ENCODE measurements at regions not wholly inside any gene's neighbourhood (a gene's known extent, or its start where the extent isn't known, plus 50 kb on each side); places are given as distances from the start of the nearest gene placed in this dataset.

GRCh38 chrY:15404551-15404950, 880.2 kb downstream of the NLGN4Y start:
- Histone ChIP-seq H3K4me1 (ENCODE audit: control insufficient read depth, insufficient read depth, low read length, poor library complexity, severe bottlenecking) (no peaks in the 10 kb centered on the region), H3K27me3 (ENCODE audit: control insufficient read depth, insufficient read depth, low read length) (no peaks in the 10 kb centered on the region), H3K36me3 (ENCODE audit: control insufficient read depth, insufficient read depth, low read length) (no peaks in the 10 kb centered on the region), H3K4me3 (ENCODE audit: low read depth, low read length) (no peak overlapping the region), H3K9me3 (ENCODE audit: control insufficient read depth in 2 of 2, low read length in 2 of 2) (no peaks in the 10 kb centered on the region), H3K27ac (ENCODE audit: insufficient read depth, low read length, poor library complexity, severe bottlenecking) (no peak overlapping the region)
- Mint-ChIP-seq H3K4me3 (no peak overlapping the region), H3K27ac (no peak overlapping the region), H3K9me3 (no peaks in the 10 kb centered on the region), H3K36me3 (no peaks in the 10 kb centered on the region), H3K27me3 (no peaks in the 10 kb centered on the region), H3K4me1 (no peaks in the 10 kb centered on the region)
- DNase-seq (no peak), ATAC-seq (ENCODE audit: low read depth in 2 of 2) (no peak)

GRCh38 chrY:15415165-15415564, 890.8 kb downstream of the NLGN4Y start:
- no peak overlapping the region for H3K4me3 Mint-ChIP-seq
- Histone ChIP-seq H3K36me3 (ENCODE audit: control insufficient read depth, insufficient read depth, low read length) (no peaks in the 10 kb centered on the region), H3K4me1 (ENCODE audit: control insufficient read depth, insufficient read depth, low read length, poor library complexity, severe bottlenecking) (no peaks in the 10 kb centered on the region), H3K27ac (ENCODE audit: insufficient read depth, low read length, poor library complexity, severe bottlenecking) (no peak overlapping the region), H3K9me3 (ENCODE audit: control insufficient read depth in 2 of 2, low read length in 2 of 2) (no peaks in the 10 kb centered on the region), H3K27me3 (ENCODE audit: control insufficient read depth, insufficient read depth, low read length) (no peaks in the 10 kb centered on the region), H3K4me3 (ENCODE audit: low read depth, low read length) (no peak overlapping the region)
- no peaks in the 10 kb centered on the region for H3K27me3 Mint-ChIP-seq
- no peaks in the 10 kb centered on the region for H3K4me1 Mint-ChIP-seq
- no peaks in the 10 kb centered on the region for H3K9me3 Mint-ChIP-seq
- ATAC-seq (ENCODE audit: low read depth in 2 of 2) (no peak), DNase-seq (no peak)
- no peak overlapping the region for H3K27ac Mint-ChIP-seq
- H3K36me3 Mint-ChIP-seq: no peaks in the 10 kb centered on the region

GRCh38 chrY:15418613-15419012, 894.3 kb downstream of the NLGN4Y start:
- Histone ChIP-seq H3K4me3 (ENCODE audit: low read depth, low read length) (no peak overlapping the region), H3K27me3 (ENCODE audit: control insufficient read depth, insufficient read depth, low read length) (no peaks in the 10 kb centered on the region), H3K27ac (ENCODE audit: insufficient read depth, low read length, poor library complexity, severe bottlenecking) (no peak overlapping the region), H3K4me1 (ENCODE audit: control insufficient read depth, insufficient read depth, low read length, poor library complexity, severe bottlenecking) (no peaks in the 10 kb centered on the region), H3K36me3 (ENCODE audit: control insufficient read depth, insufficient read depth, low read length) (no peaks in the 10 kb centered on the region), H3K9me3 (ENCODE audit: control insufficient read depth in 2 of 2, low read length in 2 of 2) (no peaks in the 10 kb centered on the region)
- no peak for DNase-seq
- Mint-ChIP-seq H3K27ac (no peak overlapping the region), H3K4me1 (peaks cover 0 to under 1% (median under 1%) of the 10 kb centered on the region in 4 donors), H3K36me3 (no peaks in the 10 kb centered on the region), H3K9me3 (no peaks in the 10 kb centered on the region), H3K27me3 (no peaks in the 10 kb centered on the region), H3K4me3 (no peak overlapping the region)
- no peak for ATAC-seq (ENCODE audit: low read depth in 2 of 2)

- H3K4me3 ChIP-seq (ENCODE audit: low read depth, low read length): peak overlapping the region; percentile 86
- ATAC-seq (ENCODE audit: low read depth in 2 of 2): peak; percentile 45 to 67
- H3K36me3 Mint-ChIP-seq: no peaks in the 10 kb centered on the region
- DNase-seq: no peak
- H3K36me3 ChIP-seq (ENCODE audit: control insufficient read depth, insufficient read depth, low read length): no peaks in the 10 kb centered on the region
- no peaks in the 10 kb centered on the region for H3K27me3 Mint-ChIP-seq
- peak overlapping the region in 1 of 3 donors; percentile 96 for H3K27ac Mint-ChIP-seq
- H3K4me1 Mint-ChIP-seq: peaks cover 0 to 22% (median 2%) of the 10 kb centered on the region in 4 donors
- H3K4me1 ChIP-seq (ENCODE audit: control insufficient read depth, insufficient read depth, low read length, poor library complexity, severe bottlenecking): peaks cover 3% of the 10 kb centered on the region
- no peak overlapping the region for H3K27ac ChIP-seq (ENCODE audit: insufficient read depth, low read length, poor library complexity, severe bottlenecking)
- peak overlapping the region in 1 of 4 donors; percentile 96 for H3K4me3 Mint-ChIP-seq
- peaks cover 0 to 5% (median 0%) of the 10 kb centered on the region in 7 donors for H3K9me3 Mint-ChIP-seq
- no peaks in the 10 kb centered on the region for H3K27me3 ChIP-seq (ENCODE audit: control insufficient read depth, insufficient read depth, low read length)
- no peaks in the 10 kb centered on the region for H3K9me3 ChIP-seq (ENCODE audit: control insufficient read depth in 2 of 2, low read length in 2 of 2)
Observed at GRCh38 chrY:15424665-15425132, 900.4 kb downstream of the NLGN4Y start.

- H3K27me3 Mint-ChIP-seq: no peaks in the 10 kb centered on the region
- ATAC-seq (ENCODE audit: low read depth in 2 of 2): no peak
Observed at GRCh38 chrY:15440021-15440695, 915.8 kb downstream of the NLGN4Y start.

GRCh38 chrY:15440696-15441408, 916.5 kb downstream of the NLGN4Y start:
- DNase-seq (no peak), ATAC-seq (ENCODE audit: low read depth in 2 of 2) (peak in 1 of 2 donors; percentile 37)
- Histone ChIP-seq H3K4me1 (ENCODE audit: control insufficient read depth, insufficient read depth, low read length, poor library complexity, severe bottlenecking) (no peaks in the 10 kb centered on the region), H3K27me3 (ENCODE audit: control insufficient read depth, insufficient read depth, low read length) (no peaks in the 10 kb centered on the region), H3K27ac (ENCODE audit: insufficient read depth, low read length, poor library complexity, severe bottlenecking) (no peak overlapping the region), H3K9me3 (ENCODE audit: control insufficient read depth in 2 of 2, low read length in 2 of 2) (no peaks in the 10 kb centered on the region), H3K36me3 (ENCODE audit: control insufficient read depth, insufficient read depth, low read length) (no peaks in the 10 kb centered on the region), H3K4me3 (ENCODE audit: low read depth, low read length) (no peak overlapping the region)
- H3K27me3 Mint-ChIP-seq: no peaks in the 10 kb centered on the region
- H3K27ac Mint-ChIP-seq: no peak overlapping the region
- peaks cover 0 to 2% (median 0%) of the 10 kb centered on the region in 4 donors for H3K4me1 Mint-ChIP-seq
- H3K9me3 Mint-ChIP-seq: peaks cover 0 to 2% (median 0%) of the 10 kb centered on the region in 7 donors
- H3K4me3 Mint-ChIP-seq: no peak overlapping the region
- H3K36me3 Mint-ChIP-seq: no peaks in the 10 kb centered on the region

More at GRCh38 chrY:15440021-15440695, 915.8 kb downstream of the NLGN4Y start:
- Mint-ChIP-seq H3K27ac (no peak overlapping the region), H3K4me1 (peaks cover 0 to 2% (median 0%) of the 10 kb centered on the region in 4 donors), H3K36me3 (no peaks in the 10 kb centered on the region), H3K4me3 (no peak overlapping the region), H3K9me3 (peaks cover 0 to 2% (median 0%) of the 10 kb centered on the region in 7 donors)
- DNase-seq: no peak
- Histone ChIP-seq H3K4me1 (ENCODE audit: control insufficient read depth, insufficient read depth, low read length, poor library complexity, severe bottlenecking) (no peaks in the 10 kb centered on the region), H3K9me3 (ENCODE audit: control insufficient read depth in 2 of 2, low read length in 2 of 2) (no peaks in the 10 kb centered on the region), H3K36me3 (ENCODE audit: control insufficient read depth, insufficient read depth, low read length) (no peaks in the 10 kb centered on the region), H3K27ac (ENCODE audit: insufficient read depth, low read length, poor library complexity, severe bottlenecking) (no peak overlapping the region), H3K27me3 (ENCODE audit: control insufficient read depth, insufficient read depth, low read length) (no peaks in the 10 kb centered on the region), H3K4me3 (ENCODE audit: low read depth, low read length) (no peak overlapping the region)

GRCh38 chrY:15441878-15442277, 917.5 kb downstream of the NLGN4Y start:
- Histone ChIP-seq H3K36me3 (ENCODE audit: control insufficient read depth, insufficient read depth, low read length) (no peaks in the 10 kb centered on the region), H3K4me3 (ENCODE audit: low read depth, low read length) (no peak overlapping the region), H3K27ac (ENCODE audit: insufficient read depth, low read length, poor library complexity, severe bottlenecking) (no peak overlapping the region), H3K9me3 (ENCODE audit: control insufficient read depth in 2 of 2, low read length in 2 of 2) (no peaks in the 10 kb centered on the region), H3K27me3 (ENCODE audit: control insufficient read depth, insufficient read depth, low read length) (no peaks in the 10 kb centered on the region), H3K4me1 (ENCODE audit: control insufficient read depth, insufficient read depth, low read length, poor library complexity, severe bottlenecking) (no peaks in the 10 kb centered on the region)
- ATAC-seq (ENCODE audit: low read depth in 2 of 2): no peak
- no peak overlapping the region for H3K27ac Mint-ChIP-seq
- no peak overlapping the region for H3K4me3 Mint-ChIP-seq
- no peaks in the 10 kb centered on the region for H3K36me3 Mint-ChIP-seq
- no peak for DNase-seq
- no peaks in the 10 kb centered on the region for H3K27me3 Mint-ChIP-seq
- peaks cover 0 to 2% (median 0%) of the 10 kb centered on the region in 7 donors for H3K9me3 Mint-ChIP-seq
- H3K4me1 Mint-ChIP-seq: peaks cover 0 to 2% (median 0%) of the 10 kb centered on the region in 4 donors
